Omental fat pad (tissue), 3 donors: ENCODE measurements at regions not wholly inside any gene's neighbourhood (a gene's known extent, or its start where the extent isn't known, plus 50 kb on each side); places are given as distances from the start of the nearest gene placed in this dataset.

Source experiments
- ATAC-seq: fragments of 150-250 bp; one replicate; pipeline ENCODE4 v1.9.1; 2016; ENCODE audit warnings: mild to moderate bottlenecking, moderate library complexity; ENCODE audit not compliant: low FRiP score
- DNase-seq: peaks from one replicate; pipeline ENCODE4 v3.0.0-alpha.2; 2019; ENCODE audit warnings: low spot score
- CTCF ChIP-seq, 3 donors: fragments of 450-650 bp; IDR thresholded peaks; one replicate each; pipeline ENCODE4 v1.5.1; 2016 to 2017; ENCODE audit warnings: antibody characterized with exemption in 3 of 3, mild to moderate bottlenecking in 3 of 3, moderate library complexity in 2 of 3

GRCh38 chr2:180208841-180209240 lies 201.7 kb upstream of the CWC22 start:
- DNase-seq (no peak), ATAC-seq (no peak)

GRCh38 chr2:180205621-180206235 lies 198.6 kb upstream of the CWC22 start:
- DNase-seq, result no peak
- no peak for ATAC-seq
- no peak for TF ChIP-seq CTCF (IDR thresholded peaks at IDR 0.05)

More at GRCh38 chr2:180208841-180209240, 201.7 kb upstream of the CWC22 start:
- no peak for TF ChIP-seq CTCF (IDR thresholded peaks at IDR 0.05)

DNA sequence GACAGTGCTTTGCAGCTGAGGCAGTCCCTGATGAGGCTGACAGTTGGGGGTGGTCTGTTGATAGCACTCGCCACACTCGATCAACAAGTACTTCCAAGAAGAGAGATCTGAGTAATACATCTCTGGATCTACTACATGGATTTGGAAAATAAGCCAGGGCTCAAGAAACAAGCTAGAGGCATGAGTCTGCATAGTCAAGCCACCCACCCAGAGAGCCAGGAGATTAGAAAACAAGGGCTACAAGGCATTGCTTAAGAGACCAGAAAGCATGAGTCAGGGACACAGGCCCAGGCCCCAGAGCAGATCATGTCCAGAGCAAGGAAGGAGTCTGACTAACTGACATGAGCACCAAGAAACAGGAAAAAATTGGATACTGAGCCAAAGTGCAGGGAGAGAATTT lies 196.9 kb upstream of the CWC22 start:
- TF ChIP-seq CTCF (IDR thresholded peaks at IDR 0.05), result no peak
- no peak for ATAC-seq
- DNase-seq, result no peak

GRCh38 chr2:180202467-180202951 lies 195.4 kb upstream of the CWC22 start:
- DNase-seq, result no peak
- no peak for TF ChIP-seq CTCF (IDR thresholded peaks at IDR 0.05)
- no peak for ATAC-seq

- DNase-seq (no peak), ATAC-seq (no peak)
- no peak for TF ChIP-seq CTCF (IDR thresholded peaks at IDR 0.05)
Measured at GRCh38 chr2:180196419-180196977, 189.4 kb upstream of the CWC22 start.

DNA sequence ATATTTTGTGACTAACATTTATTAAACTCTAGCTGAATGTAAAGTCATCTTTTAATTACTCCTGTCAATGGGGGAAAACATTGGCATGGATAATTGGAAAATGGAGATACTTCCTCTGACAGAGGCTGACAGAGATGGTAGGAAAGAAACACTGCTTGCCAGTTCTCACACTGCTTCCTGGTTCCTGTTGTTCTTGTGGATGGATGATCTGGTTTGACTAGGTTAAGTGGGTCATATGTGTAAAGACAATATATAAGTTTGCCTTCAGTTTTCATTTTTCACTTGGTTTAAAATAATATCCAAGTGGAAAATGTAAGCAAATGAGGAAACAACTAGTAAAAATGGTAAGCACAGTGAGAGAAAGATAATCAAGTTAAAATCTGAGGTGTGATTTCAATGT lies 188.8 kb upstream of the CWC22 start:
- no peak for DNase-seq
- ATAC-seq, result no peak
- TF ChIP-seq CTCF (IDR thresholded peaks at IDR 0.05), result no peak
